GM21529 (cell line): ENCODE measurements at regions not wholly inside any gene's neighbourhood (a gene's known extent, or its start where the extent isn't known, plus 50 kb on each side); places are given as distances from the start of the nearest gene placed in this dataset.
"Not testable (repeated sequence)": the region's sequence is repeated elsewhere in the genome, so short reads cannot be mapped to it uniquely, and the experiment has no call there.

ENCODE experiments used
- ATAC-seq: cut with Tn5 transposase; IDR thresholded peaks from one replicate; pipeline ENCODE4 v1.9.1; 2021; ENCODE audit not compliant: unreplicated experiment

- ATAC-seq: no peak
These were observed 89.9 kb upstream of the FAT1 start for GRCh38 chr4:186813377-186814068.

- ATAC-seq: no peak
These were observed 90.9 kb upstream of the FAT1 start for GRCh38 chr4:186814535-186815070.

GRCh38 chr4:186819342-186820086 lies 95.9 kb upstream of the FAT1 start:
- ATAC-seq: no peak

- no peak for ATAC-seq
These were observed 96.8 kb upstream of the FAT1 start for GRCh38 chr4:186820391-186820891.

- no peak for ATAC-seq
These were observed 100.3 kb upstream of the FAT1 start for GRCh38 chr4:186823989-186824388.

GRCh38 chr4:186825069-186825468 lies 101.4 kb upstream of the FAT1 start:
- no peak for ATAC-seq

- no peak for ATAC-seq
These were observed 102.3 kb upstream of the FAT1 start for GRCh38 chr4:186826006-186826405.

GRCh38 chr4:186826846-186827533 lies 103.3 kb upstream of the FAT1 start:
- ATAC-seq: no peak

- no peak for ATAC-seq
These were observed 103.9 kb upstream of the FAT1 start for GRCh38 chr4:186827534-186827897.

GRCh38 chr4:186829097-186829496 lies 105.4 kb upstream of the FAT1 start:
- ATAC-seq: no peak

GRCh38 chr4:186829740-186830449 lies 106.2 kb upstream of the FAT1 start:
- ATAC-seq: no peak

GRCh38 chr4:186831574-186831973 lies 107.9 kb upstream of the FAT1 start:
- ATAC-seq: no peak

- ATAC-seq: no peak
These were observed 109.2 kb upstream of the FAT1 start for GRCh38 chr4:186832906-186833305.

GRCh38 chr4:186837463-186837862 lies 113.8 kb upstream of the FAT1 start:
- not testable (repeated sequence) for ATAC-seq

GRCh38 chr4:186838295-186838694 lies 114.6 kb upstream of the FAT1 start:
- no peak for ATAC-seq

- ATAC-seq: peak; percentile 69
These were observed 115.7 kb upstream of the FAT1 start for GRCh38 chr4:186839122-186840037.

GRCh38 chr4:186840222-186840701 lies 116.6 kb upstream of the FAT1 start:
- ATAC-seq: no peak

- ATAC-seq: no peak
These were observed 117.2 kb upstream of the FAT1 start for GRCh38 chr4:186840771-186841301.

GRCh38 chr4:186844059-186844681 lies 120.5 kb upstream of the FAT1 start:
- ATAC-seq: no peak
